MCF 10A (cell line): ENCODE measurements at regions not wholly inside any gene's neighbourhood (a gene's known extent, or its start where the extent isn't known, plus 50 kb on each side); places are given as distances from the start of the nearest gene placed in this dataset.

Source experiments
- BruUV-seq: library from RNA; stranded (reverse); fragments of 400-500 nt; replicated peaks from 2 replicates; lab custom pipeline; 2021; lab: Mats Ljungman, UMichigan
- CTCF ChIA-PET: fragments of 300-600 bp; sonication (Branson Sonifier 250); formaldehyde crosslinking; extraction: SDS; loops from one replicate; lab custom pipeline; 2021; ENCODE audit warnings: antibody characterized with exemption, inconsistent platforms; lab: Yijun Ruan, JAX
- POLR2A ChIA-PET: fragments of 300-600, 350-650 bp; sonication (Branson Sonifier 250); formaldehyde crosslinking; extraction: SDS; loops from one replicate; lab custom pipeline; 2020; ENCODE audit warnings: antibody characterized with exemption, inconsistent platforms; lab: Yijun Ruan, JAX
- DNase-seq: peaks from one replicate; pipeline ENCODE4 v3.0.0-alpha.2; 2018; ENCODE audit not compliant: unreplicated experiment
- H3K27ac Mint-ChIP-seq: one replicate; pipeline ENCODE4 v1.8.0; 2022; ENCODE audit warnings: mild to moderate bottlenecking, low read depth, mixed read lengths; ENCODE audit not compliant: unreplicated experiment
- H3K27me3 Mint-ChIP-seq: one replicate; pipeline ENCODE4 v1.8.0; 2022; ENCODE audit warnings: mixed read lengths; ENCODE audit not compliant: insufficient read depth, unreplicated experiment
- H3K36me3 Mint-ChIP-seq: one replicate; pipeline ENCODE4 v1.8.0; 2022; ENCODE audit warnings: mild to moderate bottlenecking, moderate library complexity, mixed read lengths; ENCODE audit not compliant: insufficient read depth, unreplicated experiment
- H3K4me1 Mint-ChIP-seq: one replicate; pipeline ENCODE4 v1.8.0; 2022; ENCODE audit warnings: mixed read lengths; ENCODE audit not compliant: insufficient read depth, unreplicated experiment
- H3K4me3 Mint-ChIP-seq: one replicate; pipeline ENCODE4 v1.8.0; 2022; ENCODE audit warnings: mild to moderate bottlenecking, moderate library complexity, mixed read lengths; ENCODE audit not compliant: unreplicated experiment
- H3K9me3 Mint-ChIP-seq: one replicate; pipeline ENCODE4 v1.8.0; 2022; ENCODE audit warnings: mixed read lengths; ENCODE audit not compliant: unreplicated experiment
- CTCF ChIP-seq: fragments of 200-600 bp; IDR thresholded peaks from one replicate; pipeline ENCODE4 v1.8.0; 2022; ENCODE audit warnings: antibody characterized with exemption, mild to moderate bottlenecking; ENCODE audit not compliant: unreplicated experiment
- intact Hi-C: fragments of 100-400 bp; cut with micrococcal nuclease; formaldehyde crosslinking; loops from 2 replicates; pipeline ENCODE4 v1.14.1; 2022

- H3K27me3 Mint-ChIP-seq = no peaks in the 10 kb centered on the region
- no peak for TF ChIP-seq CTCF
- intact Hi-C loops = loop anchor here (5.0 kb wide), 1 partner anchor 92 kb away; no protein-coding TSS in a partner anchor
- no TSS peak for BruUV-seq
- H3K9me3 Mint-ChIP-seq = no peaks in the 10 kb centered on the region
- H3K27ac Mint-ChIP-seq = peak overlapping the region; percentile 77
- DNase-seq = no peak
- no peaks in the 10 kb centered on the region for H3K36me3 Mint-ChIP-seq
- H3K4me1 Mint-ChIP-seq = peaks cover 14% of the 10 kb centered on the region
- no peak overlapping the region for H3K4me3 Mint-ChIP-seq
- POLR2A ChIA-PET = interaction anchor here (0.7 to 1.6 kb wide), 4 partner anchors 10 to 111 kb away, joined by 3 to 7 read pairs (median 4); no protein-coding TSS in a partner anchor
- CTCF ChIA-PET = interaction anchor here (0.6 to 1.8 kb wide), 2 partner anchors 70 to 133 kb away, joined by 3 to 6 read pairs; no protein-coding TSS in a partner anchor
Observed at GRCh38 chr12:75954749-75955148, 76.8 kb downstream of the PHLDA1 start.

GRCh38 chr12:75954041-75954440, 77.5 kb downstream of the PHLDA1 start:
- peak; percentile 88 for DNase-seq
- H3K36me3 Mint-ChIP-seq = no peaks in the 10 kb centered on the region
- ChIA-PET POLR2A (interaction anchor here (0.7 to 3.7 kb wide), 8 partner anchors 10 to 110 kb away, joined by 3 to 17 read pairs (median 4); partner anchors contain the start of gene PHLDA1), CTCF (interaction anchor here (0.7 to 1.8 kb wide), 3 partner anchors 77 to 400 kb away, joined by 3 to 6 read pairs (median 4); no protein-coding TSS in a partner anchor)
- peak overlapping the region; percentile 77 for H3K27ac Mint-ChIP-seq
- no TSS peak for BruUV-seq
- no peak for TF ChIP-seq CTCF
- H3K27me3 Mint-ChIP-seq = no peaks in the 10 kb centered on the region
- H3K4me1 Mint-ChIP-seq = peaks cover 14% of the 10 kb centered on the region
- no peak overlapping the region for H3K4me3 Mint-ChIP-seq
- intact Hi-C loops = loop anchor here (5.0 kb wide), 1 partner anchor 92 kb away; no protein-coding TSS in a partner anchor
- H3K9me3 Mint-ChIP-seq = no peaks in the 10 kb centered on the region

- intact Hi-C loops = loop anchor here (5.0 kb wide), 1 partner anchor 91 kb away; no protein-coding TSS in a partner anchor
- POLR2A ChIA-PET = interaction anchor here (0.6 to 3.7 kb wide), 8 partner anchors 9 to 225 kb away, joined by 3 to 17 read pairs (median 4); partner anchors contain the start of gene PHLDA1
- Mint-ChIP-seq H3K9me3 (no peaks in the 10 kb centered on the region), H3K27me3 (no peaks in the 10 kb centered on the region), H3K36me3 (no peaks in the 10 kb centered on the region), H3K4me3 (no peak overlapping the region), H3K27ac (peak overlapping the region; percentile 77), H3K4me1 (peaks cover 14% of the 10 kb centered on the region)
- TSS peak; percentile 92 for BruUV-seq
- DNase-seq = peak; percentile 76
- TF ChIP-seq CTCF = no peak
- CTCF ChIA-PET = interaction anchor here (0.7 to 1.6 kb wide), 2 partner anchors 16 to 77 kb away, joined by 4 read pairs; no protein-coding TSS in a partner anchor
Observed at GRCh38 chr12:75953312-75953906, 78.2 kb downstream of the PHLDA1 start.
